HCT116 (cell line): ENCODE measurements at regions not wholly inside any gene's neighbourhood (a gene's known extent, or its start where the extent isn't known, plus 50 kb on each side); places are given as distances from the start of the nearest gene placed in this dataset.
A peak's percentile ranks its signal among the peaks of the same experiment; 100 is the strongest.

Source experiments
- ATAC-seq: fragments of 200-7000 bp; cut with Tn5 transposase; 2 replicates; pipeline ENCODE4 v1.9.1; 2020; ENCODE audit warnings: mild to moderate bottlenecking, moderate library complexity
- BruUV-seq: library from RNA; stranded (reverse); fragments of 400-500 nt; replicated peaks from 2 replicates; lab custom pipeline; 2021; lab: Mats Ljungman, UMichigan
- CTCF ChIA-PET: fragments of 300-600 bp; sonication (Branson Sonifier 250); formaldehyde crosslinking; loops from one replicate; lab custom pipeline; 2021; ENCODE audit warnings: antibody characterized with exemption; lab: Charles Lee
- POLR2A ChIA-PET: fragments of 300-600, 350-600 bp; sonication (Branson Sonifier 250); formaldehyde crosslinking; loops from one replicate; lab custom pipeline; 2021; ENCODE audit warnings: antibody characterized with exemption; lab: Charles Lee
- RAD21 ChIA-PET, 2 experiments: fragments of 300-600 bp; sonication (Branson Sonifier 250); formaldehyde crosslinking; loops; one replicate each; lab custom pipeline; 2023; ENCODE audit warnings: low total read pairs in 2 of 2; ENCODE audit not compliant: uncharacterized antibody in 2 of 2, unreplicated experiment in 2 of 2, low non-redundant PET in 1 of 2; lab: Charles Lee
- DNase-seq: peaks from one replicate; pipeline ENCODE4 v3.0.0-alpha.2; 2010; ENCODE audit warnings: low read depth, low spot score
- H2AFZ ChIP-seq: fragments of 200-600 bp; shearing (Covaris generic), sonication (generic); 2 replicates; pipeline ENCODE4 v1.6.1; 2017; ENCODE audit warnings: low read depth, mixed run types, mixed read lengths, antibody characterized with exemption, low read length; ENCODE audit not compliant: poor library complexity, severe bottlenecking
- H3K27ac ChIP-seq: 2 replicates; pipeline ENCODE4 v1.5.1; 2012; ENCODE audit warnings: low read depth, low read length
- H3K27me3 ChIP-seq: fragments of 200-600 bp; sonication (generic); 2 replicates; pipeline ENCODE4 v1.6.1; 2016; ENCODE audit warnings: mixed run types, low read length, mixed read lengths; ENCODE audit not compliant: insufficient read depth
- H3K36me3 ChIP-seq, 2 experiments: fragments of 200-500 bp in 1 of 2; fragments of 200-600 bp in 1 of 2; sonication (Bioruptor generic) in 1 of 2; sonication (generic) in 1 of 2; 2 replicates each; pipeline versions ENCODE4 v1.5.1 to v1.6.1; 2014 to 2016; ENCODE audit warnings: low read length in 2 of 2, inconsistent platforms in 1 of 2, mixed read lengths in 1 of 2, mixed run types in 1 of 2; ENCODE audit not compliant: insufficient read depth in 2 of 2, control insufficient read depth in 1 of 2
- H3K4me1 ChIP-seq, 2 experiments: fragments of 200-600 bp in 1 of 2; sonication (generic) in 1 of 2; 2 replicates each; pipeline versions ENCODE4 v1.5.1 to v1.6.1; 2012 to 2017; ENCODE audit warnings: low read length in 2 of 2, inconsistent platforms in 1 of 2, mild to moderate bottlenecking in 1 of 2, mixed read lengths in 1 of 2, mixed run types in 1 of 2, moderate library complexity in 1 of 2; ENCODE audit not compliant: insufficient read depth in 2 of 2, control insufficient read depth in 1 of 2
- H3K4me2 ChIP-seq: fragments of 200-600 bp; sonication (generic); 2 replicates; pipeline ENCODE4 v1.6.1; 2017; ENCODE audit warnings: mixed run types, low read length, mixed read lengths
- H3K4me3 ChIP-seq, 2 experiments: fragments of 200-600 bp in 1 of 2; sonication (generic) in 1 of 2; replicated peaks in 1 of 2; 2 replicates each; pipeline ENCODE4 v1.5.1; 2011 to 2016; ENCODE audit warnings: low read length in 2 of 2, control low read depth in 1 of 2, low read depth in 1 of 2, mild to moderate bottlenecking in 1 of 2, mixed read lengths in 1 of 2, mixed run types in 1 of 2
- H3K79me2 ChIP-seq: fragments of 200-600 bp; sonication (generic); 2 replicates; pipeline ENCODE4 v1.6.1; 2017; ENCODE audit warnings: mild to moderate bottlenecking, mixed run types, low read length, moderate library complexity, mixed read lengths; ENCODE audit not compliant: insufficient read depth
- H3K9ac ChIP-seq: fragments of 200-600 bp; sonication (generic); 2 replicates; pipeline ENCODE4 v1.6.1; 2016; ENCODE audit warnings: low read length, mixed read lengths
- H3K9me2 ChIP-seq: fragments of 200-600 bp; sonication (generic), shearing (Covaris generic); 2 replicates; pipeline ENCODE4 v1.6.1; 2017; ENCODE audit warnings: mixed run types, mild to moderate bottlenecking, moderate library complexity; ENCODE audit not compliant: insufficient read depth
- H3K9me3 ChIP-seq, 2 experiments: fragments of 200-500 bp in 1 of 2; fragments of 200-600 bp in 1 of 2; sonication (Bioruptor generic) in 1 of 2; sonication (generic) in 1 of 2; 2 replicates each; pipeline ENCODE4 v1.6.1; 2014 to 2017; ENCODE audit warnings: low read length in 2 of 2, mixed read lengths in 2 of 2, inconsistent platforms in 1 of 2, low read depth in 1 of 2, mild to moderate bottlenecking in 1 of 2, mixed run types in 1 of 2, moderate library complexity in 1 of 2; ENCODE audit not compliant: control insufficient read depth in 1 of 2, insufficient read depth in 1 of 2
- H4K20me1 ChIP-seq: fragments of 200-600 bp; sonication (generic), shearing (Covaris generic); 2 replicates; pipeline ENCODE4 v1.6.1; 2017; ENCODE audit warnings: mixed run types, mild to moderate bottlenecking, moderate library complexity; ENCODE audit not compliant: insufficient read depth
- ATF3 ChIP-seq: IDR thresholded peaks from 2 replicates; pipeline ENCODE4 v1.6.1; 2012
- CBX3 ChIP-seq: IDR thresholded peaks from 2 replicates; pipeline ENCODE4 v1.6.1; 2012; ENCODE audit warnings: low read depth
- SIN3A ChIP-seq: IDR thresholded peaks from 2 replicates; pipeline ENCODE4 v1.6.1; 2012; ENCODE audit warnings: low read depth
- SP1 ChIP-seq: IDR thresholded peaks from 2 replicates; pipeline ENCODE4 v1.6.1; 2012; ENCODE audit warnings: low read depth
- TCF7L2 ChIP-seq: IDR thresholded peaks from 2 replicates; pipeline ENCODE4 v1.7.0; 2011; ENCODE audit warnings: borderline replicate concordance, inconsistent platforms; ENCODE audit not compliant: insufficient read depth, insufficient read length; ENCODE audit errors: extremely low read depth
- YY1 ChIP-seq: IDR thresholded peaks from 2 replicates; pipeline ENCODE4 v1.6.1; 2011; ENCODE audit warnings: low read length, low read depth, moderate library complexity, mild to moderate bottlenecking; ENCODE audit not compliant: insufficient replicate concordance; ENCODE audit errors: extremely low read depth
- intact Hi-C: fragments of 100-400 bp; cut with micrococcal nuclease; formaldehyde crosslinking; loops from 2 replicates; pipeline ENCODE4 v1.10.0; 2022

DNA sequence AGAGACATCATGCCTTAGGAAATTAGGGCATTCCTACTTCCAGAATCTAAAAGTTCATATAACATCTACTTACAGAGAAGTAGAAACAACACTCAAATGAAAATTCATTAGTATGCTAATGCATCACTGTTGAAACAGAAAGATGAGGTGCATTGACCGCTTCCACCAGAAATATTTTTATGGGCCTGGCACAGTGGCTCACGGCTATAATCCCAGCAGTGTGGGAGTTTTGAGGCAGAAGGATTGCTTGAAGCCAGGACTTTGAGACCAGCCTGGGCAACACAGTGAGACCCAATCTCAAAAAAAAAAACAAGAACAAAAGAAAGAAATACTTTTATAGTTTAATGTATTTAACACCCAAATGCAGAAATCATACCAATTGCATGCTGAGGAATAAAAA is 220.9 kb downstream of the SKIDA1 start:
- CTCF ChIA-PET = no interaction called here
- peaks cover 11 to 22% of the 10 kb centered on the region in 2 experiments; a peak in 3 of 4 replicates for H3K4me1 ChIP-seq
- H4K20me1 ChIP-seq = no peaks in the 10 kb centered on the region
- H3K79me2 ChIP-seq = no peaks in the 10 kb centered on the region
- no peak overlapping the region for H3K4me3 ChIP-seq
- H3K9me2 ChIP-seq = no peaks in the 10 kb centered on the region
- no peaks in the 10 kb centered on the region for H3K9me3 ChIP-seq
- no TSS peak for BruUV-seq
- RAD21 ChIA-PET = interaction anchor here in 1 of 2 experiments (0.6 kb wide), 1 partner anchor 14 kb away, joined by 3 read pairs; no protein-coding TSS in a partner anchor
- TF ChIP-seq YY1 = no peak
- TF ChIP-seq SP1 = no peak
- TF ChIP-seq CBX3 = no peak
- TF ChIP-seq TCF7L2 = no peak
- peak overlapping the region; percentile 91 for H2AFZ ChIP-seq
- H3K9ac ChIP-seq = no peak overlapping the region
- peak overlapping the region; percentile 53 for H3K4me2 ChIP-seq
- no peak overlapping the region for H3K27ac ChIP-seq
- ATAC-seq (no peak), DNase-seq (no peak)
- no peaks in the 10 kb centered on the region for H3K36me3 ChIP-seq
- POLR2A ChIA-PET = no interaction called here
- no peaks in the 10 kb centered on the region for H3K27me3 ChIP-seq
- intact Hi-C loops = no loop called here

DNA sequence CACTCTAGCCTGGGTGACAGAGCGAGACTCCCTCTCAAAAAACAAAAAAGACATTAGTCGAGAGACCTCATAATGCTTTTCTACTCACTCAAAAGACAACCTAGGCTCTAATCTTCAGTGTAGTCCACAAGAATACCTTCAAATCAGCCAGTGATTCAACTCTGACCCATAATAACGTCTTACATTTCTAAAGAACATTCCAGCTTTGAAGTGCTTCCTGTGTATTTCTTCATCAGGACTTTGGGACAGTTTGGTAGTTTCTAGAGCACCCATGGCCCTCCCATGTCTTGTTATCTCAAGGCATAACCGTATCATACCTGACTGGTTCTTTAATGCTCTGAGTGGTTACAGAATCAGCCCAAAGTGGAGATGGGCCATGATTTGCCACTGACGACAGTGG is 221.3 kb downstream of the SKIDA1 start:
- DNase-seq = no peak
- Histone ChIP-seq H3K4me2 (peak overlapping the region; percentile 53), H3K79me2 (no peaks in the 10 kb centered on the region), H3K9me3 (no peaks in the 10 kb centered on the region), H4K20me1 (no peaks in the 10 kb centered on the region), H3K4me1 (peaks cover 9 to 18% of the 10 kb centered on the region in 2 experiments; a peak in 3 of 4 replicates), H3K9ac (no peak overlapping the region), H3K27ac (no peak overlapping the region), H3K4me3 (no peak overlapping the region), H3K27me3 (no peaks in the 10 kb centered on the region), H2AFZ (peak overlapping the region; percentile 91), H3K36me3 (no peaks in the 10 kb centered on the region), H3K9me2 (no peaks in the 10 kb centered on the region)
- ChIA-PET CTCF (no interaction called here), RAD21 (no interaction called here), POLR2A (no interaction called here)
- intact Hi-C loops = no loop called here
- peak; percentile 35; the same call in 1 of the 2 replicates for ATAC-seq
- TF ChIP-seq SIN3A = no peak
- TF ChIP-seq ATF3 = no peak
- no peak for TF ChIP-seq SP1
- peak; percentile 78 for TF ChIP-seq TCF7L2
- no TSS peak for BruUV-seq
